22Rv1 (cell line): ENCODE measurements at regions not wholly inside any gene's neighbourhood (a gene's known extent, or its start where the extent isn't known, plus 50 kb on each side); places are given as distances from the start of the nearest gene placed in this dataset.

Experiments used
- H3K27ac ChIP-seq: fragments of 450-650 bp; 2 replicates; pipeline ENCODE4 v1.5.1; 2017
- ZFX ChIP-seq: fragments of 450-650 bp; IDR thresholded peaks from 2 replicates; pipeline ENCODE4 v1.6.1; 2017; ENCODE audit warnings: antibody characterized with exemption, borderline replicate concordance
- TF ChIP-seq, protein P1 (sequence below): fragments of 450-650 bp; IDR thresholded peaks from 2 replicates; pipeline ENCODE4 v1.5.1; 2017; ENCODE audit warnings: mild to moderate bottlenecking

DNA sequence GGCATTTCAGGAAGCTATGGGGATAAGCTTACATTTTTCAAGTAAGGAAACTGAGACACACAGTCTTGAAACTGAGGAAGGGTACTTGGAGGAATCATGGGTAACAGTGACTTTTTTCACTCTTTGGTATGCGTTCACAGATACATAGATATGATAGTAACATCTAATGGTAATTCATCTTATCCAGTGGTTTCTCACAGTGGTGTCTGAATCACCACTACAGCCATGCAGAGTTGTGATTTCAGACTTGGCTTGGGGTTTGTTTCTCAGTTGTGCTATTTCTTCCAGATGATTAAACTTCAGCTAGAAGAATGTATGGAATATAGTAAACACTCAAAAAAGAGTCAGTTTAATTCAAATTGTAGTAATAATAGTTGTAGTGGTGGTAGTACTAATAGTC is 239.1 kb upstream of the NUDT12 start:
- H3K27ac ChIP-seq: no peak overlapping the region
- TF ChIP-seq ZFX: no peak
- TF ChIP-seq, protein P1, sequence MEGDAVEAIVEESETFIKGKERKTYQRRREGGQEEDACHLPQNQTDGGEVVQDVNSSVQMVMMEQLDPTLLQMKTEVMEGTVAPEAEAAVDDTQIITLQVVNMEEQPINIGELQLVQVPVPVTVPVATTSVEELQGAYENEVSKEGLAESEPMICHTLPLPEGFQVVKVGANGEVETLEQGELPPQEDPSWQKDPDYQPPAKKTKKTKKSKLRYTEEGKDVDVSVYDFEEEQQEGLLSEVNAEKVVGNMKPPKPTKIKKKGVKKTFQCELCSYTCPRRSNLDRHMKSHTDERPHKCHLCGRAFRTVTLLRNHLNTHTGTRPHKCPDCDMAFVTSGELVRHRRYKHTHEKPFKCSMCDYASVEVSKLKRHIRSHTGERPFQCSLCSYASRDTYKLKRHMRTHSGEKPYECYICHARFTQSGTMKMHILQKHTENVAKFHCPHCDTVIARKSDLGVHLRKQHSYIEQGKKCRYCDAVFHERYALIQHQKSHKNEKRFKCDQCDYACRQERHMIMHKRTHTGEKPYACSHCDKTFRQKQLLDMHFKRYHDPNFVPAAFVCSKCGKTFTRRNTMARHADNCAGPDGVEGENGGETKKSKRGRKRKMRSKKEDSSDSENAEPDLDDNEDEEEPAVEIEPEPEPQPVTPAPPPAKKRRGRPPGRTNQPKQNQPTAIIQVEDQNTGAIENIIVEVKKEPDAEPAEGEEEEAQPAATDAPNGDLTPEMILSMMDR: no peak

DNA sequence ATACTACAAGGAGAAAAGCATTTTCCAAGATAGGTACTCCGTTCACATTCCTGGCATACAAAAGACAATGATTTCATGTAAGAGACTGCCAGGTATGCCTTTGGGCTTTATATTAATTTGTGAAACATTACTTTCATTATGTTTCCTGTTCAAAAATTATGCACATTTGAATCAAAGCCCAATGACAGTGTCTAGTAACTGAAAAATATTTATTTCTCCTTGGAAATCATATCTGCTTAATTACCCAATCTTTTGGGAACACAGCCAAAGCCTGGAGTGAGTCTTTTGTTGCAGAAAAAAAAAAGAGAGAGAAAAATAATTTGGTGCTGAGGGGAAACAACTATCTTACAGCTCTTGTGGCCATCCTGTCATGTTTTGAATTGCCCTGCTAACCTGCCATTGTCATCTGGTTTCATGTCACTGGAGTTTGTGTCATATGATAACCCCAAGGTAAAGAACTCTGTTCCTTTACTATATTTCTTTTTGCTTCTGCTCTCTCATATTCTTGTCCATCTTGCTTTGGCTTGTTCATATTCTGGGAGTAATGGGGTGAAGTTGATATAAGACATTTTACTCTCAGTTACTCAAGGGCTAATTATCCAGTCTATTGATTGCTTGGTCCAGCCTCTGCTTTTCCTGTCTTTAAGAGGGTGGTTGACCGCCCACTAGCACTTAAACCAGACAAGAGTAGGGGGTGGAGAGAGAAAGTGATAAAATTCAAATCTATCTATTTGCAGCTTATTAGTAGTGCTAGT is 238.3 kb upstream of the NUDT12 start:
- TF ChIP-seq ZFX: no peak
- TF ChIP-seq, protein P1: no peak

DNA sequence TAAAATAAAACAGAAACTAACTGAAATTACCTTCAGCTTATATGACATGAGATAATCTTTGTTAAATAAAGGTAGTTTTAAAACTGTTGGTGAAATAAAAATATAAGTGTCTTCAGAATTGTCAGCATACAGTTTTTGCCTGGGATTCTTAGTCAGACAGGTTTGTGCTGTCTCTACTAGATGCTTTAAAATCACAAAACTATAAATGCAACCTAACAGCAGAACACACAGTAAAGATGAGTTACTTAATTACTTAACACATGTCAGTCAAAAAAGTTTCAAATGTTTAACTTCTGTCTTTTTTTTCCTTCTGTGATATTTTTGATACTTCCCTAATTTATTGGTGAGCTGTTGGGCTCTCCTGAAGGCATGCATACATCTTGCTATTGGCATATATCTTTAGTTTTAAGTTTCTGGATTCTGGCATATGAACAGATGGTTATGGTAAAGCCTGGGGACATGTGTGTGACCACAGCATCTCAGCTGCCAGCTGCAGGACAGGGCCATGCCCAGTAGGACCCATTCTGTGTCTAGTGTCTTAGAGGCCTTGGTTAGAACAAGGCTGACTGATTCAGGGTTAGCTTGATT is 231.1 kb upstream of the NUDT12 start:
- TF ChIP-seq ZFX: no peak
- TF ChIP-seq, protein P1: no peak
- H3K27ac ChIP-seq: no peak overlapping the region

More for the DNA sequence above, 238.3 kb upstream of the NUDT12 start:
- H3K27ac ChIP-seq: no peak overlapping the region

DNA sequence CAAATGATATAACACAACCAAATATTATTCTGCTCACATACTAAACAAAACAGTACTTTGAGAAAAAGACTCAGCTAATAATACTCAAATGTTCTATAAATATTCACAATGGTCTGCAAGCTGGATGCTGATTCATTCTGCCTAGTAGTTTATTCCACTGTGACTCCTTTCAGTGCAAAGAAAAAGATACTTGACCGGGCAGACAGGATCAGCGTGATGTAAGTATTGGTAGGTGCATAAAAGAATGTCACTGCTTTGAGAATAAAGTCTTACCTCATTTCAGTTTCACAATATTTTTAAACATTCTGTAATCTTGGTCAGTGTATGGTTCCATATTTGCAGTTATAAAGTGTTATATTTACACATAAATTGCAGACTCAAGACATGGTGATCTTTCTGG is 223.0 kb upstream of the NUDT12 start:
- H3K27ac ChIP-seq: no peak overlapping the region
- no peak for TF ChIP-seq ZFX
- TF ChIP-seq, protein P1: no peak

DNA sequence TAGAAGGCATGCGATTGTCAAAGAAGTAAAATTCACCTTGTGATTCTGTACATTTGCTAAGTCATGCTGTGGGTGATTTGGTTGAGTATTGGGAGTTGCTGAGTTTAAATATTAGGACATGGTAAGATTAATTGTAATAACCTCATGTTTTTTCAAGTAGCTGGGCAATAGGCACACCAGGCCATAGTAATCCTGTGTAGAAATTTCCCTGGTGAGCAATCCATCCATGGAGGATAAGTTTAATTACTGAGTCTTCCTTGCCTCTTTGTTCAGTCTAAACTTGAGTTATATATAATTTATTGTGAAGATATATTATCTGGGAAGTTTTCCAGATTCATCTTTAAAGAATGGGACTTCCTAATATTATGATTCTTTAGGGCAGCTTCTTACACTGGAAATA is 221.1 kb upstream of the NUDT12 start:
- TF ChIP-seq, protein P1: no peak
- TF ChIP-seq ZFX: no peak
- H3K27ac ChIP-seq: no peak overlapping the region

DNA sequence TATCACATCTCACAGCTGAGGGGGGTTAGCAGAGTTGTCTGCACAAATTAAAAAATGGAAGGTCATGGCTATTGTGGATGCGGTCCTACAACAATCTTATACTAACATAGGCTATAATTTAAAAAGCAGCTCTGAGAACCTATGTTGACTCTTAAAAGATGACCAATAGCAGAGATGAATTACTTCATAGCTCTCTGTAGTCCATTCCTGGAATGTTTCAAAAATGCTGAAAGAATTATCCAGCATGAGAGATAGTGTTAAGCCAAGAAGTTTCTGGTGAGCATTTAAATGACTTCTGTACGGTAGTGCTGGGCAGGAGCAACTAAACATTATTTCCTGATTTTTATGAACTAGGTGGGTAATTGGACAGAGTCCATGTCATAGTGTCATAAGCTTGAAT is 218.2 kb upstream of the NUDT12 start:
- TF ChIP-seq, protein P1: no peak
- no peak for TF ChIP-seq ZFX

DNA sequence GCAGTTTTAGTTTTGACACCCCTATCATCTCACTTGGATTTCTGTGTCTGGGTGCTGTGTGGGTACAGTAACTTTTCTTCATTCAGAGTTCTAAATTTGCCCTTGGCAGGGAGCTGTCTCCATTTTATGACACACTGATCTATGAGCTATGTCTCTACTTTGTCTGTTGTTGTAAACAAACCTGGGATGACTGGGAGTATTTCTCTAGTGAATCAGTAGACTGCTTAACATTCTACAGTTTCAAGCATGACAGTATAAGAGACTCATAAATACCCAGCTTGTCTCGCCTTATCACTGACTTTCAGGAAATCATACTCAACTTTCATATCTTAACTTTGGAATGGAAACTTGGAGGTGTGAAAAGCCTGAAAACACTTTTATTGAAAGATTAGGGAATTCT is 212.1 kb upstream of the NUDT12 start:
- no peak overlapping the region for H3K27ac ChIP-seq
- TF ChIP-seq ZFX: no peak
- TF ChIP-seq, protein P1: no peak

More for the DNA sequence above, 218.2 kb upstream of the NUDT12 start:
- no peak overlapping the region for H3K27ac ChIP-seq
